Motor neuron (in vitro differentiated cells): ENCODE measurements at regions not wholly inside any gene's neighbourhood (a gene's known extent, or its start where the extent isn't known, plus 50 kb on each side); places are given as distances from the start of the nearest gene placed in this dataset.
"Not testable (repeated sequence)": the region's sequence is repeated elsewhere in the genome, so short reads cannot be mapped to it uniquely, and the experiment has no call there.

Source experiments
- ATAC-seq, 8 experiments: fragments of 200-7000 bp; cut with Tn5 transposase; replicated peaks in 6 of 8; 2 replicates each; pipeline ENCODE4 v1.8.0; 2021; ENCODE audit warnings: mild to moderate bottlenecking in 8 of 8, moderate library complexity in 8 of 8
- H3K27ac ChIP-seq, 2 donors: fragments of 250-450 bp; sonication (Bioruptor Pico); 2 replicates each; pipeline ENCODE4 v1.9.0; 2021; ENCODE audit warnings: antibody characterized with exemption in 2 of 2, mild to moderate bottlenecking in 2 of 2, moderate library complexity in 1 of 2
- H3K4me1 ChIP-seq, 2 donors: fragments of 250-450 bp; sonication (Bioruptor Pico); replicated peaks in 1 of 2; 2 replicates each; pipeline ENCODE4 v1.6.1; 2021; ENCODE audit warnings: antibody characterized with exemption in 2 of 2, mild to moderate bottlenecking in 2 of 2, moderate library complexity in 1 of 2
- H3K4me3 ChIP-seq, 5 donors: fragments of 250-450 bp; sonication (Bioruptor Pico); 2 replicates each; pipeline ENCODE4 v1.9.0; 2021; ENCODE audit warnings: antibody characterized with exemption in 5 of 5, mild to moderate bottlenecking in 5 of 5, moderate library complexity in 4 of 5
- WGBS, 10 experiments: fragments of 450-650 bp; shearing (Covaris generic); methylation state at CpG; one replicate each; pipeline ENCODE4 v1.0.0; 2022; 5-methylcytosine and 5-hydroxymethylcytosine counted together
- in situ Hi-C, 9 experiments: fragments of 400-800 bp; cut with MboI; loops; one replicate each; pipeline ENCODE4 v1.15.0; 2021; ENCODE audit warnings: low sequenced_read_pairs in 9 of 9, low pct_unique_long_range_greater_than_20kb in 2 of 9; ENCODE audit not compliant: unreplicated experiment in 9 of 9

- ATAC-seq, in situ Hi-C loops, H3K4me1 ChIP-seq, H3K4me3 ChIP-seq, H3K27ac ChIP-seq: not testable (repeated sequence)
- no CpG with 5 or more reads among the region's 21 CpGs for WGBS, 10 experiments
Measured at GRCh38 chr14:105620865-105621471, 94.6 kb downstream of the TMEM121 start.

GRCh38 chr14:105621479-105622328 is 95.3 kb downstream of the TMEM121 start:
- H3K4me1 ChIP-seq, in situ Hi-C loops, ATAC-seq, H3K27ac ChIP-seq, H3K4me3 ChIP-seq: not testable (repeated sequence)
- 80% methylated on average over 1 of the region's 23 CpGs; no CpG with 5 or more reads in 9 of the 10 experiments for WGBS, 10 experiments

- in situ Hi-C loops = no loop called here
- WGBS, 10 experiments = no CpG with 5 or more reads among the region's 12 CpGs
- H3K4me3 ChIP-seq = no peak overlapping the region
- no peak overlapping the region for H3K27ac ChIP-seq
- ATAC-seq = no peak
- no peaks in the 10 kb centered on the region for H3K4me1 ChIP-seq
Measured at GRCh38 chr14:105622329-105622955, 96.1 kb downstream of the TMEM121 start.

GRCh38 chr14:105623178-105623577 is 96.8 kb downstream of the TMEM121 start:
- in situ Hi-C loops, H3K27ac ChIP-seq, H3K4me1 ChIP-seq, H3K4me3 ChIP-seq, ATAC-seq: not testable (repeated sequence)
- WGBS, 10 experiments = 20 to 40% methylated on average over 3 to 4 of the region's 14 CpGs; no CpG with 5 or more reads in 8 of the 10 experiments

GRCh38 chr14:105624346-105624745 is 98.0 kb downstream of the TMEM121 start:
- ATAC-seq, H3K27ac ChIP-seq, H3K4me1 ChIP-seq, in situ Hi-C loops, H3K4me3 ChIP-seq: not testable (repeated sequence)
- WGBS, 10 experiments = 20% methylated on average over 2 of the region's 22 CpGs; no CpG with 5 or more reads in 9 of the 10 experiments

- H3K4me3 ChIP-seq, in situ Hi-C loops, ATAC-seq, H3K27ac ChIP-seq, H3K4me1 ChIP-seq: not testable (repeated sequence)
- 40 to 88% methylated on average over 1 to 5 of the region's 25 CpGs; no CpG with 5 or more reads in 8 of the 10 experiments for WGBS, 10 experiments
Measured at GRCh38 chr14:105624749-105625434, 98.5 kb downstream of the TMEM121 start.

- ATAC-seq, H3K4me1 ChIP-seq, in situ Hi-C loops, H3K27ac ChIP-seq, H3K4me3 ChIP-seq: not testable (repeated sequence)
- no CpG with 5 or more reads among the region's 9 CpGs for WGBS, 10 experiments
Measured at GRCh38 chr14:105625448-105625847, 99.1 kb downstream of the TMEM121 start.

- in situ Hi-C loops = not testable (repeated sequence)
Measured at GRCh38 chr14:105626111-105626510, 99.7 kb downstream of the TMEM121 start.

GRCh38 chr14:105626651-105627050 is 100.3 kb downstream of the TMEM121 start:
- no CpG with 5 or more reads among the region's 5 CpGs for WGBS, 10 experiments
- in situ Hi-C loops, ATAC-seq: not testable (repeated sequence)

More at GRCh38 chr14:105626111-105626510, 99.7 kb downstream of the TMEM121 start:
- no CpG with 5 or more reads among the region's 15 CpGs for WGBS, 10 experiments
- not testable (repeated sequence) for ATAC-seq, H3K27ac ChIP-seq, H3K4me1 ChIP-seq, H3K4me3 ChIP-seq

GRCh38 chr14:105627287-105627686 is 100.9 kb downstream of the TMEM121 start:
- H3K4me3 ChIP-seq, H3K4me1 ChIP-seq, ATAC-seq, H3K27ac ChIP-seq, in situ Hi-C loops: not testable (repeated sequence)
- no CpG with 5 or more reads among the region's 6 CpGs for WGBS, 10 experiments

More at GRCh38 chr14:105626651-105627050, 100.3 kb downstream of the TMEM121 start:
- not testable (repeated sequence) for H3K27ac ChIP-seq, H3K4me1 ChIP-seq, H3K4me3 ChIP-seq

GRCh38 chr14:105627701-105628100 is 101.3 kb downstream of the TMEM121 start:
- ATAC-seq = no peak
- no CpG with 5 or more reads among the region's 10 CpGs for WGBS, 10 experiments
- Histone ChIP-seq H3K27ac (no peak overlapping the region), H3K4me3 (no peak overlapping the region), H3K4me1 (peaks cover 0 to 3% of the 10 kb centered on the region in 2 donors)
- in situ Hi-C loops = no loop called here

GRCh38 chr14:105628126-105628525 is 101.7 kb downstream of the TMEM121 start:
- in situ Hi-C loops, H3K4me1 ChIP-seq, H3K27ac ChIP-seq, H3K4me3 ChIP-seq, ATAC-seq: not testable (repeated sequence)
- WGBS, 10 experiments = 8% methylated on average over 2 of the region's 4 CpGs; no CpG with 5 or more reads in 9 of the 10 experiments
